Ishikawa (cell line): ENCODE measurements at regions not wholly inside any gene's neighbourhood (a gene's known extent, or its start where the extent isn't known, plus 50 kb on each side); places are given as distances from the start of the nearest gene placed in this dataset.

ENCODE experiments used
- TF ChIP-seq, protein P1 (sequence below): IDR thresholded peaks from 2 replicates; pipeline ENCODE4 v1.6.1; 2012; ENCODE audit warnings: low read depth, mild to moderate bottlenecking
- TF ChIP-seq, protein P2 (sequence below): IDR thresholded peaks from 2 replicates; pipeline ENCODE4 v1.6.1; 2012

DNA sequence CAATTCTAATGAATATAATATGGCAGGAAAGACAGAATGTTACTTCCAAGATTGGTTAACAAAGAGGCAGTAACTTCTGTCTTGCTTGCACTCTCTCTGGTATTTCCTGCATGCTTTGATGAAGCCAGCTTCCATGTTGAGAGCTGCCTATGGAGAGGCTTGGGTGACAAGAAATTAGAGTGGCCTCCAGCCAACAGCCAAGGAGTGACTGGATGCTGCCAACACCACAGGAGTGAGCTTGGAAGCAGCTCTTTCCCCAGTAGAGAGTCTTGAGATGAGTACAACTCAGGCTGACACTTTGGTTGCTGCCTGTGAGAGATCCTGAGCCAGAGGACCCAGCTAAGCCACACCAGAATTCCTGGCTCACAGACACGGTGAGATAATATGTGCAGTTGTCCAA, 183.1 kb downstream of the RMST start:
- TF ChIP-seq, protein P1, sequence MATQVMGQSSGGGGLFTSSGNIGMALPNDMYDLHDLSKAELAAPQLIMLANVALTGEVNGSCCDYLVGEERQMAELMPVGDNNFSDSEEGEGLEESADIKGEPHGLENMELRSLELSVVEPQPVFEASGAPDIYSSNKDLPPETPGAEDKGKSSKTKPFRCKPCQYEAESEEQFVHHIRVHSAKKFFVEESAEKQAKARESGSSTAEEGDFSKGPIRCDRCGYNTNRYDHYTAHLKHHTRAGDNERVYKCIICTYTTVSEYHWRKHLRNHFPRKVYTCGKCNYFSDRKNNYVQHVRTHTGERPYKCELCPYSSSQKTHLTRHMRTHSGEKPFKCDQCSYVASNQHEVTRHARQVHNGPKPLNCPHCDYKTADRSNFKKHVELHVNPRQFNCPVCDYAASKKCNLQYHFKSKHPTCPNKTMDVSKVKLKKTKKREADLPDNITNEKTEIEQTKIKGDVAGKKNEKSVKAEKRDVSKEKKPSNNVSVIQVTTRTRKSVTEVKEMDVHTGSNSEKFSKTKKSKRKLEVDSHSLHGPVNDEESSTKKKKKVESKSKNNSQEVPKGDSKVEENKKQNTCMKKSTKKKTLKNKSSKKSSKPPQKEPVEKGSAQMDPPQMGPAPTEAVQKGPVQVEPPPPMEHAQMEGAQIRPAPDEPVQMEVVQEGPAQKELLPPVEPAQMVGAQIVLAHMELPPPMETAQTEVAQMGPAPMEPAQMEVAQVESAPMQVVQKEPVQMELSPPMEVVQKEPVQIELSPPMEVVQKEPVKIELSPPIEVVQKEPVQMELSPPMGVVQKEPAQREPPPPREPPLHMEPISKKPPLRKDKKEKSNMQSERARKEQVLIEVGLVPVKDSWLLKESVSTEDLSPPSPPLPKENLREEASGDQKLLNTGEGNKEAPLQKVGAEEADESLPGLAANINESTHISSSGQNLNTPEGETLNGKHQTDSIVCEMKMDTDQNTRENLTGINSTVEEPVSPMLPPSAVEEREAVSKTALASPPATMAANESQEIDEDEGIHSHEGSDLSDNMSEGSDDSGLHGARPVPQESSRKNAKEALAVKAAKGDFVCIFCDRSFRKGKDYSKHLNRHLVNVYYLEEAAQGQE = no peak
- TF ChIP-seq, protein P2, sequence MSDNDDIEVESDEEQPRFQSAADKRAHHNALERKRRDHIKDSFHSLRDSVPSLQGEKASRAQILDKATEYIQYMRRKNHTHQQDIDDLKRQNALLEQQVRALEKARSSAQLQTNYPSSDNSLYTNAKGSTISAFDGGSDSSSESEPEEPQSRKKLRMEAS = no peak
